ENCODE measurements at regions not wholly inside any gene's neighbourhood (a gene's known extent, or its start where the extent isn't known, plus 50 kb on each side); places are given as distances from the start of the nearest gene placed in this dataset.

GRCh38 chr17:27982688-27983087 is 59.8 kb upstream of the NLK start:
- H3K79me2 ChIP-seq (ENCODE audit: control insufficient read depth in 1 of 2, insufficient read depth in 2 of 2, low read length in 2 of 2) = no peaks in the 10 kb centered on the region
- no peaks in the 10 kb centered on the region for H3K36me3 ChIP-seq (ENCODE audit: control insufficient read depth in 2 of 4, insufficient read depth in 4 of 4, low read length in 3 of 4)
- H2BK12ac ChIP-seq (ENCODE audit: low read depth, low read length) = peak overlapping the region; percentile 52; the same call in 1 of the 2 replicates
- H4K20me1 ChIP-seq (replicated peaks in 1 of 2; ENCODE audit: control insufficient read depth in 1 of 2, insufficient read depth in 2 of 2, low read length in 2 of 2) = no peaks in the 10 kb centered on the region
- H3K27ac ChIP-seq (ENCODE audit: low read depth, low read length) = no peak overlapping the region
- no peaks in the 10 kb centered on the region for H3K23me2 ChIP-seq (ENCODE audit: low read depth, low read length)
- peaks cover 0 to 4% (median 0%) of the 10 kb centered on the region in 4 experiments; a peak in 2 of 7 replicates for H3K4me1 ChIP-seq (replicated peaks in 1 of 4; ENCODE audit: control insufficient read depth in 3 of 4, insufficient read depth in 4 of 4, low read length in 3 of 4)
- TF ChIP-seq SIN3A (conservative IDR thresholded peaks at IDR 0.05 in 1 of 2, IDR thresholded peaks at IDR 0.05 in 1 of 2; ENCODE audit: low read depth in 1 of 2, low read length in 2 of 2) (no peak), SP4 (IDR thresholded peaks at IDR 0.05; ENCODE audit: low read length) (no peak), TEAD4 (IDR thresholded peaks at IDR 0.05; ENCODE audit: low read depth, low read length) (no peak), SIX5 (IDR thresholded peaks at IDR 0.05; ENCODE audit: low read depth, low read length) (no peak)
- H2AFZ ChIP-seq (ENCODE audit: low read length) = no peak overlapping the region
- H3K23ac ChIP-seq (ENCODE audit: insufficient read length) = no peak overlapping the region
- H3K18ac ChIP-seq (ENCODE audit: extremely low read depth, low read length) = no peak overlapping the region
- H2BK5ac ChIP-seq (ENCODE audit: low read depth, low read length) = no peak overlapping the region
- peak overlapping the region; percentile 64 for H4K91ac ChIP-seq (replicated peaks; ENCODE audit: insufficient read length, low read length)
- H2BK20ac ChIP-seq (ENCODE audit: low read length) = 0 out of 2 replicates have a peak overlapping the region, but pooled peaks have one; percentile 43
- H3K9me3 ChIP-seq (ENCODE audit: insufficient read depth in 2 of 2, low read depth in 1 of 2, low read length in 1 of 2) = no peaks in the 10 kb centered on the region
- DNase-seq (ENCODE audit: low read depth in 1 of 2, low spot score in 2 of 2) = no peak
- no peak overlapping the region for H3K56ac ChIP-seq (replicated peaks; ENCODE audit: insufficient read length, low read depth, low read length)
- no peak overlapping the region; the same call in 1 of the 2 replicates for H2BK15ac ChIP-seq (ENCODE audit: low read length)
- H3K4me2 ChIP-seq (ENCODE audit: insufficient read depth in 1 of 2, low read depth in 2 of 2, low read length in 2 of 2) = no peak overlapping the region
- no peak overlapping the region for H4K8ac ChIP-seq (ENCODE audit: extremely low read depth, insufficient read depth, low read length)
- FAIRE-seq = no peak
- H3K27me3 ChIP-seq (replicated peaks in 1 of 4; ENCODE audit: control insufficient read depth in 3 of 4, extremely low read depth in 1 of 4, insufficient read depth in 3 of 4, low read length in 3 of 4) = no peaks in the 10 kb centered on the region
- H2BK120ac ChIP-seq (replicated peaks; ENCODE audit: low read depth, low read length) = peak overlapping the region; percentile 47
- ChIA-PET CTCF (ENCODE audit: partially characterized antibody) (interaction anchor here (0.6 to 1.4 kb wide), 3 partner anchors 20 to 239 kb away, joined by 3 to 4 read pairs (median 3); no protein-coding TSS in a partner anchor), POLR2A (ENCODE audit: partially characterized antibody) (no interaction called here)
- no peak overlapping the region for H3K14ac ChIP-seq (ENCODE audit: insufficient read length)
- H3K4me3 ChIP-seq (ENCODE audit: extremely low read depth in 1 of 4, insufficient read depth in 2 of 4, low read depth in 3 of 4, low read length in 4 of 4) = no peak overlapping the region
- 77% methylated on average over 2 of the region's 2 CpGs; no CpG with 5 or more reads in 1 of the 2 experiments for WGBS, 2 experiments (ENCODE audit: extremely low coverage in 1 of 2, insufficient coverage in 1 of 2, insufficient read length in 1 of 2, insufficient replicate concordance in 2 of 2, low coverage in 1 of 2, low lambda C conversion rate in 2 of 2, missing lambda C conversion rate in 1 of 2)
- H3K9ac ChIP-seq (replicated peaks in 1 of 4; ENCODE audit: extremely low read depth in 1 of 4, low read depth in 3 of 4, low read length in 3 of 4) = no peak overlapping the region
- no peak overlapping the region for H4K5ac ChIP-seq (ENCODE audit: insufficient read length, low read depth, low read length)
- H3K4ac ChIP-seq (replicated peaks; ENCODE audit: insufficient read length, low read depth, low read length) = no peak overlapping the region
- H2AK5ac ChIP-seq (ENCODE audit: low read depth, low read length) = no peak overlapping the region
- no peaks in the 10 kb centered on the region for H3K79me1 ChIP-seq (ENCODE audit: low read depth, low read length)
